C4-2B (cell line): ENCODE measurements at regions not wholly inside any gene's neighbourhood (a gene's known extent, or its start where the extent isn't known, plus 50 kb on each side); places are given as distances from the start of the nearest gene placed in this dataset.

Experiments used
- ZFX ChIP-seq: fragments of 450-650 bp; IDR thresholded peaks from 2 replicates; pipeline ENCODE4 v1.6.1; 2017
- TF ChIP-seq, protein P1 (sequence below): fragments of 450-650 bp; conservative IDR thresholded peaks from 2 replicates; pipeline ENCODE4 v1.5.1; 2017; ENCODE audit warnings: mild to moderate bottlenecking

DNA sequence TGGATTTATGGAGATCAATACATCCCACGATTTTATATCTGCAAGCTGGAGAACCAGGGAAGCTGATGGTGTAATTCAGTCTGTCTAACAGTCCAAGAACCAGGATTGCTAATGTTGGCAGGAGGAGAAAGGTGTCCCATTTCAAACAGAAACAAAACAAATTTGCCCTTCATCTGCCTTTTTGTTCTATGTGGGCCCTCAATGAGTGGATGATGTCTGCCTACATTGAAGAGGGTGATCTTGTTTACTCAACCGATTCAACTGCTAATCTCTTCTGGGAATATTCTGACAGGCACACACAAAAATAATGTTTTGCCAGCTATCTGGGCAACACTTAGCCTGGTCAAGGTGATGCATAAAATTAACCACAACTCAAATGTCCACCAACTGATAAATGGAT lies 65.1 kb upstream of the IL33 start:
- TF ChIP-seq, protein P1, sequence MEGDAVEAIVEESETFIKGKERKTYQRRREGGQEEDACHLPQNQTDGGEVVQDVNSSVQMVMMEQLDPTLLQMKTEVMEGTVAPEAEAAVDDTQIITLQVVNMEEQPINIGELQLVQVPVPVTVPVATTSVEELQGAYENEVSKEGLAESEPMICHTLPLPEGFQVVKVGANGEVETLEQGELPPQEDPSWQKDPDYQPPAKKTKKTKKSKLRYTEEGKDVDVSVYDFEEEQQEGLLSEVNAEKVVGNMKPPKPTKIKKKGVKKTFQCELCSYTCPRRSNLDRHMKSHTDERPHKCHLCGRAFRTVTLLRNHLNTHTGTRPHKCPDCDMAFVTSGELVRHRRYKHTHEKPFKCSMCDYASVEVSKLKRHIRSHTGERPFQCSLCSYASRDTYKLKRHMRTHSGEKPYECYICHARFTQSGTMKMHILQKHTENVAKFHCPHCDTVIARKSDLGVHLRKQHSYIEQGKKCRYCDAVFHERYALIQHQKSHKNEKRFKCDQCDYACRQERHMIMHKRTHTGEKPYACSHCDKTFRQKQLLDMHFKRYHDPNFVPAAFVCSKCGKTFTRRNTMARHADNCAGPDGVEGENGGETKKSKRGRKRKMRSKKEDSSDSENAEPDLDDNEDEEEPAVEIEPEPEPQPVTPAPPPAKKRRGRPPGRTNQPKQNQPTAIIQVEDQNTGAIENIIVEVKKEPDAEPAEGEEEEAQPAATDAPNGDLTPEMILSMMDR = no peak
- TF ChIP-seq ZFX = no peak
